ENCODE measurements at regions not wholly inside any gene's neighbourhood (a gene's known extent, or its start where the extent isn't known, plus 50 kb on each side); places are given as distances from the start of the nearest gene placed in this dataset.
A peak's percentile ranks its signal among the peaks of the same experiment; 100 is the strongest.
"Not testable (repeated sequence)": the region's sequence is repeated elsewhere in the genome, so short reads cannot be mapped to it uniquely, and the experiment has no call there.

- no peak for DNase-seq (ENCODE audit: extremely low read depth, low read depth)
Measured at GRCh38 chr7:68893411-68893810, 704.9 kb upstream of the AUTS2 start.

GRCh38 chr7:68899156-68899555 lies 699.1 kb upstream of the AUTS2 start:
- DNase-seq (ENCODE audit: extremely low read depth, low read depth) = not testable (repeated sequence)

- DNase-seq (ENCODE audit: extremely low read depth, low read depth) = no peak
Measured at GRCh38 chr7:68900096-68900495, 698.2 kb upstream of the AUTS2 start.

- DNase-seq (ENCODE audit: extremely low read depth, low read depth) = no peak
Measured at GRCh38 chr7:68904630-68905029, 693.6 kb upstream of the AUTS2 start.

- DNase-seq (ENCODE audit: extremely low read depth, low read depth) = no peak
Measured at GRCh38 chr7:68911754-68912153, 686.5 kb upstream of the AUTS2 start.

- no peak for DNase-seq (ENCODE audit: extremely low read depth, low read depth)
Measured at GRCh38 chr7:68914006-68914405, 684.3 kb upstream of the AUTS2 start.

GRCh38 chr7:68917041-68917651 lies 681.1 kb upstream of the AUTS2 start:
- no peak for DNase-seq (ENCODE audit: extremely low read depth, low read depth)

- DNase-seq (ENCODE audit: extremely low read depth, low read depth) = no peak
Measured at GRCh38 chr7:68918621-68919020, 679.7 kb upstream of the AUTS2 start.

- DNase-seq (ENCODE audit: extremely low read depth, low read depth) = no peak
Measured at GRCh38 chr7:68922850-68923249, 675.4 kb upstream of the AUTS2 start.

- no peak for DNase-seq (ENCODE audit: extremely low read depth, low read depth)
Measured at GRCh38 chr7:68925241-68925640, 673.0 kb upstream of the AUTS2 start.

GRCh38 chr7:68929781-68930261 lies 668.5 kb upstream of the AUTS2 start:
- peak; percentile 4 for DNase-seq (ENCODE audit: extremely low read depth, low read depth)

GRCh38 chr7:68936471-68937035 lies 661.7 kb upstream of the AUTS2 start:
- no peak for DNase-seq (ENCODE audit: extremely low read depth, low read depth)

GRCh38 chr7:68938151-68938550 lies 660.1 kb upstream of the AUTS2 start:
- no peak for DNase-seq (ENCODE audit: extremely low read depth, low read depth)

- DNase-seq (ENCODE audit: extremely low read depth, low read depth) = no peak
Measured at GRCh38 chr7:68943786-68944185, 654.5 kb upstream of the AUTS2 start.

GRCh38 chr7:68955656-68956055 lies 642.6 kb upstream of the AUTS2 start:
- no peak for DNase-seq (ENCODE audit: extremely low read depth, low read depth)

- DNase-seq (ENCODE audit: extremely low read depth, low read depth) = no peak
Measured at GRCh38 chr7:68958571-68958970, 639.7 kb upstream of the AUTS2 start.

GRCh38 chr7:68963552-68963951 lies 634.7 kb upstream of the AUTS2 start:
- DNase-seq (ENCODE audit: extremely low read depth, low read depth) = no peak

- DNase-seq (ENCODE audit: extremely low read depth, low read depth) = no peak
Measured at GRCh38 chr7:68964060-68964459, 634.2 kb upstream of the AUTS2 start.

GRCh38 chr7:68965351-68965750 lies 632.9 kb upstream of the AUTS2 start:
- DNase-seq (ENCODE audit: extremely low read depth, low read depth) = no peak

- DNase-seq (ENCODE audit: extremely low read depth, low read depth) = no peak
Measured at GRCh38 chr7:68967598-68967997, 630.7 kb upstream of the AUTS2 start.

GRCh38 chr7:68969571-68969970 lies 628.7 kb upstream of the AUTS2 start:
- DNase-seq (ENCODE audit: extremely low read depth, low read depth) = no peak

GRCh38 chr7:68971634-68972340 lies 626.5 kb upstream of the AUTS2 start:
- DNase-seq (ENCODE audit: extremely low read depth, low read depth) = no peak

Measured in NCI-H460 (cell line).